ENCODE measurements at regions not wholly inside any gene's neighbourhood (a gene's known extent, or its start where the extent isn't known, plus 50 kb on each side); places are given as distances from the start of the nearest gene placed in this dataset.

DNA sequence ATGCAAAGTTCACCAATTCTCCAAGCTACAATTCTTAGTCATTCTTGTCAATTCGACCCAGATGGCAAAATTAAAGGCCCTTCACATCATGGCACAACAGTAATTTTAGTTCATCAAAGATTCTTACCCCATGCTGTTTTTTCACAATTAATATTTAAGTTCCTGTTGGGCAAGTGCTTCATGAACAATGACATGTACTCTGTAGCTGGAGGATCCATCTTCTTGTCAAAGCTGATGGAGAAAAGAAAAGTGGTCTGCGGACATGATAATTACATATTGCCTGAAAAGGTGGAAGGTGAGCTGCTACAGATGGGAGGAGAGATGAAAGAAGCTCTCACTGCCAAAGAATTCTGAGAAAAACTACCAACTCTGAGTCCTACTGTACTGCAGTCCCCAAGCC is 1370.3 kb upstream of the SLC10A2 start:
- DNase-seq, result no peak

DNA sequence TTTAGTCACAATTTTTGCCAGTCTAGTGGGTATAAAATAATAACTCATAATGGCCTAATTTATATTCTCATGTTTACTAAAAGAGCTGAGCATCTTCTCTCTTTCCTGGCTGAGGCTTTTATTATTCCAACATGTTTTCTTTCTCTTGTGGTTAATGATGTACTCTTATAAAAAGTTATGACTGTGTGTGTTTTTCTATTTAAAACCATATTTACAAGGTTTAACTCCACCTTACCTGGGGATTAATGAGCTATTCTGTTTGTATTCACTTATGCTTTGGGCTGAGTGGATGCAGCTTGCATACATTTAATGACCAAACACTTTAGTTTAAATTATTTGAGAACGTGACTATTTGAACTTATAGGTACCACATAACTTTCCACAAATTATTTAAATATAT is 1365.7 kb upstream of the SLC10A2 start:
- no peak for DNase-seq

DNA sequence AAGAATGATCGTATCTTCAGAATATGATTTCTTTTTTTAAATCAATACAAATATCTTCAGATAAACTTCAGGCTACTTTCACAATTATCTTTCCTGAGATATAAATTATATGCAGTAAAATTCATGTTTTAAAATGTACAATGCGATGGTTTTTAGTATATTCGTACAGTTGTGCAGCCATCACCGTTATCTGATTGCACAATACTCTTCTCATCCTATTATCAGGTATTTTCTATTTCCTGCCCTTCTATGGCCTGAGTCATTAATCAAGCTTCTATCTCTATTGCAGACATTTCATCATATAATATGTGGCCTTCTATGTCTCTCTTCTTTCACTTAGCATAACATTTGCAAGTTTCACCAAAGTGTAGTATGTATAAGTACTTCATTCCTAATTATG is 1360.2 kb upstream of the SLC10A2 start:
- no peak for DNase-seq

DNA sequence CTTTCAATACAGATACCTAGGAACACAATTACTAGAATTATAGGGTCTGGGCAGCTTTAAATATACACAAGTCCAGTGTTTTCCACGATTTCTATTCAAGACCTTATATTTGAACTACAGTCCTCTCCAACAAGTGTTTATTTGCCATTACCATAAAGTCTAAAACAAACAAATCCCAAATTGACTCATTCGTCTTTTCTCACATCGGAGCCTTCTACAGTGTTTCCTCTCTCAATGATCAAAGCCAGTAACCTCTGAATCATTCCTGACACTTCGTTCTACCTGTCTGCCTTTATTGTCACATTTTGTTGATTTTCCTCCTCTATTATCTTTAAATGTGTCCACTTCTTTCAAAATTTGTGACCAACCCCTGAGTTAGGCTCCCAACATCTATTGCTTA is 1356.5 kb upstream of the SLC10A2 start:
- no peak for DNase-seq

DNA sequence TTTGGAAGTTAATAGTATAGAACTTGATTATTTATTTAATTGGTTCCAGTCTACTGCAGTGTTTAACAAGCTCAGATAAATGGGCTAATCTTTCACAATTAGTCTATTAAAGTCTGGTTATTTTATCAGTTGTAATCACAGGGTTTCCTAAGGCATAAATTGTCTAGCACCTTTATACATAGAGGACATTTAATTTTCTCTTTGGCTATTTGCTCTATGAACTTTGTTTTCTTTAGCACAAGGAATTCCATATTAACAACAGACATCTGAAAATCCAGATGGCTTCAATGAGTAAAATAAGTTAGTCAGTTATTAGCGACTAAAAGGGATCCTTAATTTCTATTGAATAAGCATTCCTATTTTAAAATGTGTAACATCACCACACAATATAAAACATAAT is 1350.8 kb upstream of the SLC10A2 start:
- DNase-seq, result no peak

DNA sequence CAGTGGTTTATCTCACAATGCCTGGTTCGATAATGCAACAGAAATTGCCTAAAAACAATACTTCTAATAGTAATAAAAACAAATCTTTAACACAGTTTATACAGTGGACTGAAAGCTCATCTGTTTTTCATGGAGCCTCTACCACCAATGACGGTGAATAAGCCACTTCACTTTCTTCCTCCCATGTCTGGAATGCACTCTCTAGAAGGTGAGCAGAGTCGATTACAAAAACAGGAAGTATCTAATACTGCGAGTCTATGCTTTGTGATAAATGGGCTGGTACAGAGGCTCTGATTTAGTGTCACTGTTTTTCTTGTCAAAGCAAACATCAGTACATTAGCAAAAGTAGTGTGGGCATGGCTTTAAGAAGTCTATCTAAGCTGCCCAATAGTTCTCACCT is 1348.6 kb upstream of the SLC10A2 start:
- DNase-seq, result no peak

DNA sequence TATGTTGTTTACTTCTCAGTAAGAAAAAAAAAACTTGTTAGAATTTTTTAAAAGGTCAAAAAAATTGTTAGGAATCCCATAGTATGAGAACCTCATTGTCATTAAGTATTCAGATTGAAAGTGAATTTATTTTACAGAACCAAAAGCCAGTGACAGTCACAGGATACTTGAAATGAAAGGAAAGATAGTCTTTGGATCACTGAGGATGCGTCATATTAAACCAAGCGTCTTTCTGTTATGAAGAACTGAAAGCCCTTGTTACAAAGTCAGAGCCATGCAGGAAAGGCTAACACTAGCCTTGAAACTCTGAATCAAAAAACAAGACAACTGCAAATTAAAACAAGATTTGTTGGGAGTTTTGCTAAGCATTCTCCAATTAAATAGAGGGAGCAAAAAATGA is 1348.0 kb upstream of the SLC10A2 start:
- DNase-seq, result no peak

DNA sequence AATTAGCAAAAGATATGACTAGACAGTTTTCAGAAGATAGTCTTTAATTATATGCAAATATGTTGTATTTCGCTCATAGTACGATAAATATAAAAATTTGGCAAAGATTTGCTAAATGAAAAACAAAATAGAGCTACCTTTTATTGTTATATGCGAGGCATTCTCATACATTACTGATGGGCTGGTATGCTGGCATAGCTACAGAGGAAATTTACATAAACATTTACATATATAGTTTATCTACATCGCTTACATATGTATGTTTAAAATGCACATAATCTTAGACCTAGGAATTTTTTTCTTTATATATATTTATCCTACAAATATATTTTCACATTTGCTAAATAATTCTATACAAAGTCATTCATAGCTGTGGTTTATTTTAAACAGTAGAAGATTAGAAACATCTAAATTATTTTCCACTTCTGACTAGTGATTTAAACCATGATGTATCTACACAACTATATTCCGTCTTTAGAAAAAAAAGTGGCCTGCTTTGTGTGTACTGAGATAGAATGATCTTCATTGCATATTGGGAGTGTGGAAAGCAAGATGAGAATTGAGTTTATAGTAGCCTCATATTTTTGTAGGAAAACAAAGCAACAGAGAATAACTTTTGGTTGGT is 1345.0 kb upstream of the SLC10A2 start:
- no peak for DNase-seq

DNA sequence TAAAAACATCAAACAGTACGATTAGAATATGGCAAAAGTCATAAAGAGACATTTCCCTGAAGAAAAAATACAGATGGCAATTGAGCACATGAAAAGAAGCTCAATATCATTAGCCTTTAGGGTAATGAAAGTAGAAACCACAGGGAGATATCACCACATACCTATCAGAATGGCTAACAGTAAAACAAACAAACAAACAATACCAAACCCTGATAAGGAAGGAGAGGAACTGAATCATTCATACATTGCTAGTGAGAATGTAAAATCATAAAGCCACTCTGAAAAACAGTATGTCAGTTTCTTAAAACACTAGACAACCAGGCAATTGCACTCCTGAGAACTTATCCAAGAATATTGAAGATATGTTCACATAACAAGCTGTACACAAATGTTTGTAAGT is 1342.5 kb upstream of the SLC10A2 start:
- DNase-seq, result no peak

DNA sequence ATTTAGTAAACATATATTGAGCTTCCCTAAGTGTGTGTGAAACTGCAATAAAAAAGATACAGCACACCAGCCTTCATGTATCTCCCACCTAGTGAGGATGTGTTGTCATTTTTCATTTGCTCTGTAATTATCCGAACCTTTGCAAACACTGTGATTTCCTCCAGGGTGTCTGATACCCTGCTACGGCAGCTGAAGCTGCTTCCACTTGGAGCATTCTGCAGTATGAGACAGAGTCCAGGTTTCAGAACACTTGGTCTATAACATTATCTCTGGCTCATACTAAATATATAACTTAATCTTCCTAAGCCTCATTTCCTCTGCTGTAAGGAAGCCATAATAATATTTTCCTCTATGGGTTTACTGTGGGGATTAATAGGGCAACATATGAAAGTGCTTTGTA is 1338.1 kb upstream of the SLC10A2 start:
- no peak for DNase-seq

DNA sequence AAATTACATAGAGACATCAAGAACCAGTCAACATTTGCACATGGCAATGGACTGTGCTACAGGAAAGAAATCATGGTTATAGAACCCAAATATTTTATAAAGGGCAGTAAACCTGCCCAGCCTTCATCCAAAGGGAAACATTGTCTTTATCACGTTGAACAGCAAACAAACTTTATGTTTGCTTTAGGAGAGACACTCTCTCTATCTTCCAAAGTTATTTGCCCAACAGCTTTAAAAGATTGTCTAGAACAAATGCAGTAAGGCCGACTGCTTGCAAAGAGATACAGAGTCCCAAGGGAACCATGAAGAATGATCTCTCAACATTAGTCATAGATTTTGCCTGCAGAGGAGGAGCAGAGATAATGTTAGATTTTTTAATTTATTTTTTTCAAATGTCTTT is 1323.5 kb upstream of the SLC10A2 start:
- DNase-seq, result no peak

DNA sequence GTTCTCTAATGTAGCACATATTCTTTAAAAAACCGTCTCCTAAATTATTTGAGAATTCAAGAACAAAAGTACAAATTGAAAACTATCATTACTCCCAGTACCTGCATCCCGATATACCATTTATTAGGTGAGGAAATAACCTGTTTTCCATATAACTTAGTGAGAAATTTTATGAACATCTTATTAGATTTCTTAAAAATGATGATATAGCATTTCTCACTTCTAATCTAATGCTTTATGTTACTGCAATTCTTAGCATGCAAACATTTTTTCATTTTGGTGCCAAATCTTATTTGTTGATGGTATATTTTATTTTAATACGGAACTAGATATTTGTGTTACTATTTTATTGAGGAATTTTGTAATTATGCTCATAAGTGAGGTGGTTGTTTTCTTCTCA is 1321.3 kb upstream of the SLC10A2 start:
- no peak for DNase-seq

DNA sequence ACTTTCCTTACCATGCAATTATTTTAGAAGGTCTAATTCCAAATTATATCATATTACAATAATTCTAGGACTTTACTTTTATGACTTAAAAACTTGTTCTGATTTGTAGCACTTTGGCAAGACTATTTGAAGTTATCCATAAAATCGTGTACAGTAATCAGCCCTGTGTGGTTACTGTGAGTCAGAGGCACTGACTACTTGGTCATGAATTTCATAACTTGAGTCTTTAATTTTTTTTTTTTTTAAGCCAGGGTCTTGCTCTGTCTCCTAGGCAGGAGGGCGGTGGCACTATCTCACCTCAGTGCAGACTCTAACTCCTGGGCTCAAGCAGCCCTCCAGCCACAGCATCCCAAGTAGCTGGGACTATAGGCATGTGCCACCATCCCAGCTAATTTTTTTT is 1319.2 kb upstream of the SLC10A2 start:
- DNase-seq, result no peak

DNA sequence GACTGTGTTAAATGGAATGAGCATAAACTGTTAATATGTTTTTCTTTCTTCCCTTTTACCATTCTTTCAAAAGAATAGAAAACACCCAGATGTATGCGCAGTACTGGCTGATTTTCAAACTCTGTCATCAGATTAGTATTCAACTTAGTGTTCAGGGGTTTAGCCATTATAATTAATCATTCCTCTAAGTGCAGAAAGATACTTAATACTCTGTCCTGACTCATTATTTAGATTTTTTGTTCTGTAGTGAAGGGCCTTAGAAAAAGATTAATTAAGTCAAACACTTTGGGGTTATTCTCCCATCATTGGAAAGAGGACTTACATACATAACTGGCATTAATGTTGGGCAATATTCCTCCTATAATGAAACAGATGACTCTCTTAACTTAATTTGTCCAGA is 1316.7 kb upstream of the SLC10A2 start:
- DNase-seq, result no peak

DNA sequence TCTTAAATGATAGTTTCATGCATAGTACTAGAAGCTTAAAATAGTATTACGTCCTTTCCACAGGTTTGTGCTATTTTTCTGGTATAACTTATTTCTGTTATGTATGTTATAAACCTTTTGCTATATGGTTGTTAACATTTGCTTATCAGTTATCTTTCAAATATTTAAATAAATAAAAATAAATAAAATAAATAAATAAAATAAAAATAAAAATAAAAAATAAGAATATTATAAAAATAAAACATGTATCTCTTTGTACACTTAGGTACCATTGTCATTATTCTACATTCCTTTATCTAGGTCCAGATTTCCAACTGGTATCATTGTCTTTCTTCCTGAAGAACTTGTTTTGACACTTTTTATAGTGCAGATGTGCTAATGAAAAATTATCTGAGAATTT is 1310.4 kb upstream of the SLC10A2 start:
- DNase-seq, result no peak

DNA sequence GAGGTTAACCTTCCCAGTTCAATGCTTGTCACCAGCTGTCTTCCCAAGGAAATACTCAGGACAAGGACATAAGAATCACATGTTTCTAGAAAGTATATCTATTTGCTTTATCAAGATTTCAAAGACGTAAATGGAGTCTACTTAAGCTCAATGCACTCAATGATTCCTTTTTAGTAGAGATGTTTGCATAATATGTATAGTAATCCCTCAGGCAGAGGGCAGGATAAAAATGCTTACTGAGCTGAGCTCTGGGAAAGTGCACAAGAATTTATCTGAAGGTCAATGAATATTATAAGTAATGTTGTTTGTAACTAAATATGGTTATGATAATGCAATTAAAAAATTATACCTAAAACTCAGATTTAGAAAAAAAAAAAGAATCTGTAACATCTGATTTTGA is 1309.4 kb upstream of the SLC10A2 start:
- no peak for DNase-seq

DNA sequence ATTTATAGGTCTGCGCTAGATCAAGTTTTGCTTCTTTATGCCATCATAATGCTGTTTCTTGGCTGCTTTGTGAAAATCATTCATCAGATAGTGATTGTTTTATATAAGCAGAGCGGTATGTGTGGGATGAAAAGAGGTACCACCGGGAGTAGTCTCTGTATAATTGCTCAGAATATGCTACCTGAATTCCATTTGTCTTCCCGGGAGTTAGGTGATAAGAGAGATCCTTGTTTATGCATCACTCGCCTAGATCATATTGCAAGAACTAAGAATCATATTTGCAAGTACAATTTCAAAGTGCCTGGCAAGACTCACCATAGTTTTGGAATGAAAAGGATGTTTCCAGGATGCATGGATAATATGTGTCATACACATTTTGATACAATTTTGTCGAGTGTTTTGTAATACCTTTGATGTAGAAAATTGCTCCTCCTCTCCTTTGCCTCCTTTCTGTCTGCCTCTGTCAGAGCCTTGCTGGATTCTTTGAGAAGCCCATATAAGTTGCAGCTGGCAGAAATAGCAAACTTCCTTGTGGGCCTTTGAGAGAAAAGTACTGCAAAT is 1306.0 kb upstream of the SLC10A2 start:
- no peak for DNase-seq

DNA sequence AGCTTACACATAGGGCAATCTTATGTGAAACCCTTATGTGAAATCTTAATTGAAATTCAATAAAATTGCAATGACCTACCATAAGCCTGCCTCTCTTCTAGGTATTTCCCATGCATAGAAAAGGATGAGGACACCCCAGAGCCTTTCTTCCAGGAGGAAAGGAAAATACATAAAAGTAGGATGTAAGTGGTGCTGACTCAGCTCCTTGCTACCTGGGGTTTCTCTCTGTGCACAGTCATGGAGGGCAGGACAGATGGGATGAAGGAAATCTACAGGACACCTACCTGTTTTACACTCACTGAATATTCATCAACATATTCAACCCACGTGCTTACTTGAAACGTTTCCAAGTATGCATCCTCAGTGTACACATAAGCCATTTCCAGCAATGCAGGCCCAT is 1299.2 kb upstream of the SLC10A2 start:
- DNase-seq, result no peak

DNA sequence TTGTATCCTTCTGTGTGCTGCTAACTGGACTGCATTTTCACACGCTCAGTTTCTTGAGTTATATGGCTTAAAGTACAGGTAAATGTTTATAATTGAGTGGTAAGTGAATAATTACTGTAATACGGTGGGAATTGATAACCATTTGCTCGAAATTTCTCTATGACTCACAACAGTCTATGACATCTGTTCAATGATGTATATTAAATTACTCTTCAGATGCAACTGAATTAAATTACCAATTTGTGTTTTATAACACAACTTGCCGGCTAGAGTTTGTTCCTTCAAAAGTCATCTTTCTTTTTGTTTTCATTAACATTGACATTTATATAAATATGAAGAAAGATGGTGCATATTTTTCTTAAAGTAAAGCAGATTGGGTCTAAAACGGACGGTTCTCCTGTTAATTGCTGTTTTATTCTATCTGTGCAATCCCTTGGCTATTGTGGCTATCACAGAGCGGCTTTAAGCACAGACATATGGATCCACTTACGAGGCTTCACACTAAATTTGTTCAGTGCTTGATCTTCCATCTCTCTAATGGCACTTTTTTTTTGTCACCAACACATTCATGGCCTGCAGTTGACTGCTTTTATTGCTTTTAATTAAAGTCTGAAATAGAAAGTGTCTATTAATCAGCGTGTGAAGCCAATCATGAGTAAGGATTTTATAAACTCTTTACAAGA is 1291.6 kb upstream of the SLC10A2 start:
- DNase-seq, result no peak

DNA sequence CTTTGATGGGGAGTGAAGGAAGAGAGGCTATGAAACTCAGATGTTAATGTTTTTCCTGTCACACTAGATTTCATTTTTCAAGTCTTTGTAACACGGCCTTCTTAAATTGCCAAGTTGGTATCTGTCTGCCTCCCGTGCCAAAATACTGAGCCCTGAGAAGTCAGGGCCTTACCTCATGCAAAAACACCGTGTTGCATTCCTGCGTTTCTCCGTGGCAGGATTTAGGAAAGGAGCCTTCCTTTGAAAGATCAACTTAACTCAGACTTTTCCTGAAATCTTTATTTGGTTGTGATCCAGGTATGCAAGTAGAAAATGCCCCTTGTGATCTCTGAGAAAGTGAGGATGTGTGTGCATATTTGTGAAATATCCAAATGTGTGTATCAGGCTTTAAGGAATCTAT is 1291.0 kb upstream of the SLC10A2 start:
- DNase-seq, result no peak

DNA sequence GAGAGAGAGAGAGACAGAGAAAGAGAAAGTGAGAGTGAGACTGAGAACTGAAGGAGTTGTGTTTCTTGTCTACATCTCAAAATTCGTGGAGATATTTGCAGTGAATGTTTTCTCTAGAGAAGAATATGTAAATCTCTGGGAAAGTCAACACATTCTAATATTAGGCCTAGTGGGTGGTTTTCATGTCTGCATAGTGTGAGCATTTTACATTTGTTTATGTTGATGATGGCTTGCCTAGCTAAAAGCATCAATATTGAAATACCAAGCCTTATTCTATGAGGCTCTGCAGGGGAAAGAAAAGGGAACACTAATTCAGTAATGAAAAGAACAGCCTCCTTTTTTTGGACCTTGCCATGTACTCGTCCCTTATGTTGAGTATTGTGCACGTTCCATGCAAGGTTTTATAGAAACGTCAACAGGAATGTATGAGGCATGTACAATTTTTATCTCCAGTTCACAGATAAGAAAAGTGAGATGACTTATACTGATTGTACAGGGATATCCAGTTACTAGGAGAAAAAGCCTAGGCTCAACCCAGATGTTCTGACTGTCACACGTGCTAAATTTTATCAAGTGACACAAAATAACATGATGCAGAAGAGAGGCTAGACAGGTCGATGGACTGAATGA is 1288.9 kb upstream of the SLC10A2 start:
- no peak for DNase-seq

DNA sequence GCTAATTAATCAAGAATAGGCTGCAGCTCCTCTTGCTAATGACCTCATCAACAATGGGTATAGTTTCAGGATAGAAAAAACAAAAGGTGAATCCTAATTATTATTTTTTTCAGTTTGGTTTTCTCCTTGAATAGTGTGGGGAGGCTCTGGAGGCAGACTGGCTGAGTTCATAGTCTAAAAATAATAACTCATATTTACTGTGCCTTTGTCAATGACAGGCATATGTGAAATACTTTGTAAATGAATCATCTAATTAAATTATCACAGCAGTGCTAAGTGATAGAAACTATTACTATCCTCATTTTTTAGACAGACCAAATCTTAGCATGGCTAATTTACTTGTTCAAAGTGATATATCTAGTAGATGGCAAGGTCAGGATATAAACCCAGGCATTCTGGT is 1261.0 kb upstream of the SLC10A2 start:
- no peak for DNase-seq

DNA sequence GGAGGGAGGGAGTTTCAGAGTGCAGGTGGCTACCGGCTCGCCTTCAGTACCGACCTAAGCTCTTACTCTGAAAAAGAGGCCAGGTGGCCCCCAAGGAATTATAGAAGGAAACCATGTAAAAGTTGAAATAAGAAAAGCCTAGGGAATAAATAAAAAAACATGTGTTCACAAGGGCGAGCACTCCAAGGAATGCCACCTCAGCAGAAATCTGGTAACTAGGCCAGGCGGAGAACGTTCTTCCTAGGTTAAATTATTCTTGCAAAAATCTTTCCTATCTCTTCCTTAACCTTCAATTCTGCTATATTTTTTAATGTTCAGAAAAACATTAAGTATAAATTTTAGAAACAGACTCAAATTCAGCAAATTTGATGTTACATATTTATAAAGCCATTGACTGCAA is 1260.3 kb upstream of the SLC10A2 start:
- DNase-seq, result no peak

DNA sequence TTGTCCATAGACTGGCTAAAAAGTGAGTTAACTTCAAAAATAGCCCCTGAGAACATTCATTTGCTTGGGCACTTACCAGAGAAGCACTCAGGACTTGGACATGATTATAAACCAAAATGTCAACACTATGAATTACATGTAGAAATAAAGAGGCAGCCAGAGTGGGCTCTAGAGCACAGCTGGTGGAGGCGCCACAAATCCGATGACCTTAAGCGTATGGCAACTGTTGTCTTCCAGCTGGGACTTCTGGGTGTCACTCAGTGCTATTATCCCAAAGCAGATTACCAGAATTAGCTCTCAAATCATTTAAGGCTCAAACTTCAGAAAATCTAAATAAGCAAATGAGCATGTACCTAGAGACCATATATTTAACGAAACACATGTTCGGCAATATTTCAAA is 1255.5 kb upstream of the SLC10A2 start:
- no peak for DNase-seq
